ENCODE measurements at regions not wholly inside any gene's neighbourhood (a gene's known extent, or its start where the extent isn't known, plus 50 kb on each side); places are given as distances from the start of the nearest gene placed in this dataset.

GRCh38 chr1:90574692-90575370 is 142.3 kb downstream of the BARHL2 start:
- TF ChIP-seq REST (IDR thresholded peaks at IDR 0.05; ENCODE audit: low read depth) (no peak), ZBTB33 (IDR thresholded peaks at IDR 0.05; ENCODE audit: extremely low read depth, insufficient replicate concordance, low read length) (no peak), POLR2AphosphoS5 (IDR thresholded peaks at IDR 0.05; ENCODE audit: low read depth, low read length) (no peak), MAX (IDR thresholded peaks at IDR 0.05) (no peak), CTCF (IDR thresholded peaks at IDR 0.05 in 2 of 3, conservative IDR thresholded peaks at IDR 0.05 in 1 of 3; ENCODE audit: borderline replicate concordance in 1 of 3, insufficient read depth in 1 of 3, low read depth in 2 of 3, low read length in 2 of 3) (no peak), JUND (IDR thresholded peaks at IDR 0.05) (no peak), RAD21 (IDR thresholded peaks at IDR 0.05; ENCODE audit: low read depth) (no peak), EZH2phosphoT487 (IDR thresholded peaks at IDR 0.05; ENCODE audit: borderline replicate concordance) (no peak), ATF3 (IDR thresholded peaks at IDR 0.05) (no peak), POLR2A (IDR thresholded peaks at IDR 0.05; ENCODE audit: borderline replicate concordance, extremely low read depth, insufficient read depth, insufficient read length) (no peak), EZH2 (IDR thresholded peaks at IDR 0.05) (no peak), TCF7L2 (IDR thresholded peaks at IDR 0.05; ENCODE audit: borderline replicate concordance, extremely low read depth, insufficient read depth, insufficient read length) (no peak), SRF (IDR thresholded peaks at IDR 0.05; ENCODE audit: low read depth) (no peak)
